Panc1 (cell line): ENCODE measurements at regions not wholly inside any gene's neighbourhood (a gene's known extent, or its start where the extent isn't known, plus 50 kb on each side); places are given as distances from the start of the nearest gene placed in this dataset.

Source experiments
- ATAC-seq: fragments of 200-7000 bp; cut with Tn5 transposase; 2 replicates; pipeline ENCODE4 v1.9.1; 2020; ENCODE audit warnings: mild to moderate bottlenecking, moderate library complexity
- BruUV-seq: library from RNA; stranded (reverse); fragments of 400-500 nt; replicated peaks from 2 replicates; lab custom pipeline; 2021; lab: Mats Ljungman, UMichigan
- CTCF ChIA-PET: fragments of 300-600 bp; sonication (Branson Sonifier 250); formaldehyde crosslinking; loops from one replicate; lab custom pipeline; 2022; ENCODE audit warnings: antibody characterized with exemption; lab: Charles Lee
- POLR2A ChIA-PET: fragments of 300-600 bp; sonication (Branson Sonifier 250); formaldehyde crosslinking; loops from one replicate; lab custom pipeline; 2022; ENCODE audit warnings: antibody characterized with exemption; lab: Charles Lee
- DNase-seq: peaks from one replicate; pipeline ENCODE4 v3.0.0-alpha.2; 2010; ENCODE audit warnings: low read depth, low spot score
- H3K27ac ChIP-seq: 2 replicates; pipeline ENCODE4 v1.5.1; 2011; ENCODE audit warnings: mild to moderate bottlenecking, low read length, inconsistent platforms
- H3K27me3 ChIP-seq: fragments of 200-500 bp; sonication (Bioruptor generic); 2 replicates; pipeline ENCODE4 v1.6.0; 2014; ENCODE audit warnings: low read length, inconsistent platforms; ENCODE audit not compliant: control insufficient read depth, insufficient read depth
- H3K36me3 ChIP-seq: fragments of 200-500 bp; sonication (Bioruptor generic); 2 replicates; pipeline ENCODE4 v1.5.1; 2014; ENCODE audit warnings: inconsistent platforms, mild to moderate bottlenecking, low read length, moderate library complexity; ENCODE audit not compliant: control insufficient read depth, insufficient read depth
- H3K4me1 ChIP-seq: 2 replicates; pipeline ENCODE4 v1.5.1; 2011; ENCODE audit warnings: inconsistent platforms, mild to moderate bottlenecking, low read length, moderate library complexity; ENCODE audit not compliant: control insufficient read depth, insufficient read depth
- H3K4me3 ChIP-seq, 2 experiments: 2 replicates each; pipeline ENCODE4 v1.5.1; 2011 to 2012; ENCODE audit warnings: low read depth in 2 of 2, low read length in 2 of 2, mild to moderate bottlenecking in 2 of 2, inconsistent platforms in 1 of 2, moderate library complexity in 1 of 2
- H3K9me3 ChIP-seq: fragments of 200-500 bp; sonication (Bioruptor generic); 2 replicates; pipeline ENCODE4 v1.5.1; 2014; ENCODE audit warnings: low read depth, mild to moderate bottlenecking, inconsistent platforms, low read length, moderate library complexity; ENCODE audit not compliant: control insufficient read depth, insufficient read depth
- POLR2AphosphoS5 ChIP-seq: IDR thresholded peaks from 2 replicates; pipeline ENCODE4 v1.6.1; 2012; ENCODE audit warnings: mild to moderate bottlenecking, low read depth, low read length, moderate library complexity
- SIN3A ChIP-seq: IDR thresholded peaks from 2 replicates; pipeline ENCODE4 v1.6.1; 2012; ENCODE audit warnings: low read depth, mild to moderate bottlenecking, low read length, moderate library complexity, borderline replicate concordance; ENCODE audit not compliant: insufficient read depth
- TCF7L2 ChIP-seq: IDR thresholded peaks from 2 replicates; pipeline ENCODE4 v1.6.1; 2011; ENCODE audit warnings: mild to moderate bottlenecking, low read depth, low read length, inconsistent platforms
- in situ Hi-C: cut with HindIII; loops from 2 replicates; pipeline ENCODE4 v1.10.0; 2016; ENCODE audit warnings: low sequenced_read_pairs, low pct_unique_long_range_greater_than_20kb
- intact Hi-C: fragments of 100-400 bp; cut with micrococcal nuclease; formaldehyde crosslinking; loops from one replicate; pipeline ENCODE4 v1.10.0; 2022; ENCODE audit not compliant: unreplicated experiment
- TF ChIP-seq, protein P1 (sequence below): fragments of 450-650 bp; IDR thresholded peaks from 2 replicates; pipeline ENCODE4 v1.5.1; 2017; ENCODE audit warnings: mild to moderate bottlenecking
- TF ChIP-seq, protein P2 (sequence below), 2 experiments: IDR thresholded peaks; 2 replicates each; pipeline ENCODE4 v1.6.1; 2011 to 2012; ENCODE audit warnings: low read depth in 2 of 2, control low read depth in 1 of 2, low read length in 1 of 2, mild to moderate bottlenecking in 1 of 2, moderate library complexity in 1 of 2; ENCODE audit not compliant: insufficient read depth in 1 of 2

DNA sequence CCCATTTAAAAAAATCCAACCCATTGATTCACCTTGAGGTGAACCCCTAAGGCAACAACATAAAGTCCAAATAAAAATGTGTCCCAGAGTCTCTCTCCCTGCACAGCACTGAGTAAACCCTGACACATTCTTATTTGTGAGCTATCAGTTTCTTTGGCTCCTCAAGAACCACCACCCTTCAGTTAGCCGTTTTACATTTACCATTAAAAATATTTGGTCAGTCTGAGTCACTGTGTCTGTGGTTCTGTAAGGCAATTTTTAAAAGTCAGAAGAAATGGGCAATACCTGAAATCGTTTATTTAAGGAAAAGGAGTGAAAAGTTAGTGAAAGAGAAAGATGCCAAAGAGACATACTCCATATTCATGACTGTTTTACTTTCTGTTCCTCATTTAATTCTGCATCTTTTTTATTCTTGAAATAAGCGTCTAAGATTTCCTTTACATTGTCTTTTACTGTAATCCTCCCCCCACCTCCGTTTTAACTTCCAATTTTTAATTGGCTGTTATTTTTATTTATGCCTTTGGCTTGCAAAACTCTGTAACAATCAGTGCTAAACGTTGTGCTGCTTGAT, 91.7 kb upstream of the IVNS1ABP start:
- Histone ChIP-seq H3K27ac (no peak overlapping the region), H3K27me3 (no peaks in the 10 kb centered on the region), H3K4me1 (peaks cover 9% of the 10 kb centered on the region), H3K9me3 (no peaks in the 10 kb centered on the region), H3K36me3 (no peaks in the 10 kb centered on the region), H3K4me3 (no peak overlapping the region)
- CTCF ChIA-PET = interaction anchor here (0.6 kb wide), 1 partner anchor 80 kb away, joined by 3 read pairs; no protein-coding TSS in a partner anchor
- intact Hi-C loops = no loop called here
- TF ChIP-seq, protein P1, sequence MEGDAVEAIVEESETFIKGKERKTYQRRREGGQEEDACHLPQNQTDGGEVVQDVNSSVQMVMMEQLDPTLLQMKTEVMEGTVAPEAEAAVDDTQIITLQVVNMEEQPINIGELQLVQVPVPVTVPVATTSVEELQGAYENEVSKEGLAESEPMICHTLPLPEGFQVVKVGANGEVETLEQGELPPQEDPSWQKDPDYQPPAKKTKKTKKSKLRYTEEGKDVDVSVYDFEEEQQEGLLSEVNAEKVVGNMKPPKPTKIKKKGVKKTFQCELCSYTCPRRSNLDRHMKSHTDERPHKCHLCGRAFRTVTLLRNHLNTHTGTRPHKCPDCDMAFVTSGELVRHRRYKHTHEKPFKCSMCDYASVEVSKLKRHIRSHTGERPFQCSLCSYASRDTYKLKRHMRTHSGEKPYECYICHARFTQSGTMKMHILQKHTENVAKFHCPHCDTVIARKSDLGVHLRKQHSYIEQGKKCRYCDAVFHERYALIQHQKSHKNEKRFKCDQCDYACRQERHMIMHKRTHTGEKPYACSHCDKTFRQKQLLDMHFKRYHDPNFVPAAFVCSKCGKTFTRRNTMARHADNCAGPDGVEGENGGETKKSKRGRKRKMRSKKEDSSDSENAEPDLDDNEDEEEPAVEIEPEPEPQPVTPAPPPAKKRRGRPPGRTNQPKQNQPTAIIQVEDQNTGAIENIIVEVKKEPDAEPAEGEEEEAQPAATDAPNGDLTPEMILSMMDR = no peak
- TF ChIP-seq, protein P2, sequence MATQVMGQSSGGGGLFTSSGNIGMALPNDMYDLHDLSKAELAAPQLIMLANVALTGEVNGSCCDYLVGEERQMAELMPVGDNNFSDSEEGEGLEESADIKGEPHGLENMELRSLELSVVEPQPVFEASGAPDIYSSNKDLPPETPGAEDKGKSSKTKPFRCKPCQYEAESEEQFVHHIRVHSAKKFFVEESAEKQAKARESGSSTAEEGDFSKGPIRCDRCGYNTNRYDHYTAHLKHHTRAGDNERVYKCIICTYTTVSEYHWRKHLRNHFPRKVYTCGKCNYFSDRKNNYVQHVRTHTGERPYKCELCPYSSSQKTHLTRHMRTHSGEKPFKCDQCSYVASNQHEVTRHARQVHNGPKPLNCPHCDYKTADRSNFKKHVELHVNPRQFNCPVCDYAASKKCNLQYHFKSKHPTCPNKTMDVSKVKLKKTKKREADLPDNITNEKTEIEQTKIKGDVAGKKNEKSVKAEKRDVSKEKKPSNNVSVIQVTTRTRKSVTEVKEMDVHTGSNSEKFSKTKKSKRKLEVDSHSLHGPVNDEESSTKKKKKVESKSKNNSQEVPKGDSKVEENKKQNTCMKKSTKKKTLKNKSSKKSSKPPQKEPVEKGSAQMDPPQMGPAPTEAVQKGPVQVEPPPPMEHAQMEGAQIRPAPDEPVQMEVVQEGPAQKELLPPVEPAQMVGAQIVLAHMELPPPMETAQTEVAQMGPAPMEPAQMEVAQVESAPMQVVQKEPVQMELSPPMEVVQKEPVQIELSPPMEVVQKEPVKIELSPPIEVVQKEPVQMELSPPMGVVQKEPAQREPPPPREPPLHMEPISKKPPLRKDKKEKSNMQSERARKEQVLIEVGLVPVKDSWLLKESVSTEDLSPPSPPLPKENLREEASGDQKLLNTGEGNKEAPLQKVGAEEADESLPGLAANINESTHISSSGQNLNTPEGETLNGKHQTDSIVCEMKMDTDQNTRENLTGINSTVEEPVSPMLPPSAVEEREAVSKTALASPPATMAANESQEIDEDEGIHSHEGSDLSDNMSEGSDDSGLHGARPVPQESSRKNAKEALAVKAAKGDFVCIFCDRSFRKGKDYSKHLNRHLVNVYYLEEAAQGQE (IDR thresholded peaks at IDR 0.05; ENCODE audit: insufficient read depth in 1 of 2, low read depth in 2 of 2, low read length in 1 of 2) = no peak
- TF ChIP-seq TCF7L2 = no peak
- no peak for TF ChIP-seq SIN3A
- no peak for TF ChIP-seq POLR2AphosphoS5
- ATAC-seq = no peak
- POLR2A ChIA-PET = no interaction called here
- no TSS peak for BruUV-seq
- no peak for DNase-seq
- in situ Hi-C loops = no loop called here

DNA sequence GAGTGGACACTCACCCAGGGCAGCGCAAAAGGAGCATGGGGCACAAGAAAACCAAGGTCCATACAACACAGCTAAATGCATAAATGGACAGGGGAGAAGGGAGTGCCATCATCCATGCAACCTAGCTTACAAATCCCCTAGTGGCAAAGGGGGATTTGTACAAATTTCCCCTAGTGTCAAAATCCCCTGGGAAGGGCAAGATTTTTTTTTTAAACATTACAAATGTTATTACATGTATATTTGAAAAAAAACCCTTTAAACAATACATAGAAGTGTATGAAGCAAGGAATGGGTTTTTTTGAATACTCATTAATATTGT, 89.6 kb upstream of the IVNS1ABP start:
- Histone ChIP-seq H3K27me3 (no peaks in the 10 kb centered on the region), H3K4me1 (peaks cover 11% of the 10 kb centered on the region), H3K36me3 (no peaks in the 10 kb centered on the region), H3K27ac (no peak overlapping the region), H3K9me3 (no peaks in the 10 kb centered on the region), H3K4me3 (no peak overlapping the region)
- BruUV-seq = no TSS peak
- CTCF ChIA-PET = no interaction called here
- intact Hi-C loops (no loop called here), in situ Hi-C loops (no loop called here)
- TF ChIP-seq POLR2AphosphoS5 (no peak), TCF7L2 (no peak), SIN3A (no peak)
- TF ChIP-seq, protein P1 = no peak
- TF ChIP-seq, protein P2 (IDR thresholded peaks at IDR 0.05; ENCODE audit: insufficient read depth in 1 of 2, low read depth in 2 of 2, low read length in 1 of 2) = no peak
- no peak for DNase-seq
- no peak for ATAC-seq
- POLR2A ChIA-PET = no interaction called here
